HEK293 (cell line): ENCODE measurements at regions not wholly inside any gene's neighbourhood (a gene's known extent, or its start where the extent isn't known, plus 50 kb on each side); places are given as distances from the start of the nearest gene placed in this dataset.

ENCODE experiments used
- CTCF ChIA-PET: fragments of 350-600 bp; formaldehyde crosslinking; extraction: SDS; loops from one replicate; lab custom pipeline; 2021; ENCODE audit warnings: antibody characterized with exemption; lab: Yijun Ruan, JAX
- POLR2A ChIA-PET: fragments of 300-600 bp; formaldehyde crosslinking; extraction: SDS; loops from one replicate; lab custom pipeline; 2020; ENCODE audit warnings: antibody characterized with exemption, inconsistent platforms; lab: Yijun Ruan, JAX
- H3K27ac ChIP-seq: fragments of 200-500 bp; sonication (Bioruptor generic); 2 replicates; pipeline ENCODE4 v1.5.1; 2014; ENCODE audit warnings: low read depth, low read length, control low read depth, inconsistent platforms; ENCODE audit errors: extremely low read depth
- H3K36me3 ChIP-seq, 2 experiments: fragments of 200-500 bp in 1 of 2; sonication (Bioruptor generic) in 1 of 2; 1 replicate in 1 of 2; 2 replicates in 1 of 2; pipeline ENCODE4 v1.5.1; 2014 to 2017; ENCODE audit warnings: inconsistent platforms in 2 of 2, low read length in 2 of 2; ENCODE audit not compliant: control insufficient read depth in 2 of 2, insufficient read depth in 1 of 2
- H3K4me1 ChIP-seq: fragments of 200-500 bp; sonication (Bioruptor generic); 2 replicates; pipeline ENCODE4 v1.5.1; 2014; ENCODE audit warnings: mild to moderate bottlenecking, low read length, inconsistent platforms; ENCODE audit not compliant: control insufficient read depth, insufficient read depth
- H3K4me3 ChIP-seq: 2 replicates; pipeline ENCODE4 v1.5.1; 2011; ENCODE audit warnings: low read depth, mild to moderate bottlenecking, control low read depth, low read length, moderate library complexity
- H3K9me3 ChIP-seq: fragments of 200-500 bp; sonication (Bioruptor generic); 2 replicates; pipeline ENCODE4 v1.5.1; 2014; ENCODE audit warnings: low read depth, low read length, inconsistent platforms; ENCODE audit not compliant: control insufficient read depth, insufficient read depth
- BCL6B ChIP-seq: fragments of 450-650 bp; formaldehyde crosslinking; IDR thresholded peaks from 2 replicates; pipeline ENCODE4 v1.5.1; 2017; ENCODE audit warnings: missing biosample characterization, missing genetic modification characterization
- KLF16 ChIP-seq: fragments of 450-650 bp; formaldehyde crosslinking; IDR thresholded peaks from 2 replicates; pipeline ENCODE4 v1.5.1; 2017; ENCODE audit warnings: missing biosample characterization, missing genetic modification characterization
- PRDM4 ChIP-seq: fragments of 450-650 bp; formaldehyde crosslinking; IDR thresholded peaks from 2 replicates; pipeline ENCODE4 v1.5.1; 2017; ENCODE audit warnings: missing biosample characterization, missing genetic modification characterization
- YY2 ChIP-seq: fragments of 450-650 bp; formaldehyde crosslinking; IDR thresholded peaks from 2 replicates; pipeline ENCODE4 v1.5.1; 2016; ENCODE audit warnings: missing biosample characterization, missing genetic modification characterization
- ZBTB17 ChIP-seq: fragments of 450-650 bp; formaldehyde crosslinking; IDR thresholded peaks from 2 replicates; pipeline ENCODE4 v1.5.1; 2016; ENCODE audit warnings: missing biosample characterization, missing genetic modification characterization
- ZBTB26 ChIP-seq: fragments of 450-650 bp; formaldehyde crosslinking; optimal IDR thresholded peaks from 2 replicates; pipeline ENCODE3; 2016; ENCODE audit warnings: missing biosample characterization, mild to moderate bottlenecking, missing genetic modification characterization
- ZNF155 ChIP-seq: fragments of 450-650 bp; formaldehyde crosslinking; IDR thresholded peaks from 2 replicates; pipeline ENCODE4 v1.5.1; 2016; ENCODE audit warnings: missing biosample characterization, missing genetic modification characterization
- ZNF311 ChIP-seq: fragments of 450-650 bp; formaldehyde crosslinking; IDR thresholded peaks from 2 replicates; pipeline ENCODE4 v1.5.1; 2017; ENCODE audit warnings: missing biosample characterization, missing genetic modification characterization, borderline replicate concordance
- ZNF394 ChIP-seq: fragments of 450-650 bp; formaldehyde crosslinking; IDR thresholded peaks from 2 replicates; pipeline ENCODE4 v1.5.1; 2016; ENCODE audit warnings: missing biosample characterization, missing genetic modification characterization, mild to moderate bottlenecking, moderate library complexity, borderline replicate concordance
- ZNF404 ChIP-seq: fragments of 450-650 bp; formaldehyde crosslinking; IDR thresholded peaks from 2 replicates; pipeline ENCODE4 v1.5.1; 2017; ENCODE audit warnings: missing biosample characterization, missing genetic modification characterization
- ZNF426 ChIP-seq: fragments of 450-650 bp; formaldehyde crosslinking; IDR thresholded peaks from 2 replicates; pipeline ENCODE4 v1.5.1; 2017; ENCODE audit warnings: missing biosample characterization, missing genetic modification characterization, mild to moderate bottlenecking, inconsistent platforms, moderate library complexity
- ZNF488 ChIP-seq: fragments of 450-650 bp; formaldehyde crosslinking; IDR thresholded peaks from 2 replicates; pipeline ENCODE4 v1.5.1; 2016; ENCODE audit warnings: missing biosample characterization, missing genetic modification characterization
- ZNF658 ChIP-seq: fragments of 450-650 bp; formaldehyde crosslinking; IDR thresholded peaks from 2 replicates; pipeline ENCODE4; 2016; ENCODE audit warnings: missing biosample characterization, missing genetic modification characterization
- ZNF670 ChIP-seq: fragments of 450-650 bp; formaldehyde crosslinking; IDR thresholded peaks from 2 replicates; pipeline ENCODE4 v1.5.1; 2016; ENCODE audit warnings: missing biosample characterization, missing genetic modification characterization, low read depth
- ZNF677 ChIP-seq: fragments of 450-650 bp; IDR thresholded peaks from 2 replicates; pipeline ENCODE4 v1.5.0; 2018; ENCODE audit warnings: missing biosample characterization, mild to moderate bottlenecking, missing genetic modification characterization, moderate library complexity
- ZNF701 ChIP-seq: fragments of 450-650 bp; formaldehyde crosslinking; IDR thresholded peaks from 2 replicates; pipeline ENCODE4 v1.5.1; 2016; ENCODE audit warnings: missing biosample characterization, missing genetic modification characterization
- ZNF843 ChIP-seq: fragments of 450-650 bp; formaldehyde crosslinking; IDR thresholded peaks from 2 replicates; pipeline ENCODE4 v1.5.1; 2016; ENCODE audit warnings: missing biosample characterization, missing genetic modification characterization

- H3K9me3 ChIP-seq, result no peaks in the 10 kb centered on the region
- no peak for TF ChIP-seq ZBTB17 (tag by site-specific recombination)
- peak; percentile 47; the same call in 1 of the 2 replicates for TF ChIP-seq PRDM4 (tag by site-specific recombination)
- ChIA-PET CTCF (no interaction called here), POLR2A (no interaction called here)
- no peaks in the 10 kb centered on the region for H3K4me1 ChIP-seq
- H3K4me3 ChIP-seq, result no peak overlapping the region
- H3K27ac ChIP-seq, result no peak overlapping the region
- no peaks in the 10 kb centered on the region for H3K36me3 ChIP-seq
Observed at GRCh38 chr2:136051001-136051724, 65.7 kb upstream of the DARS1 start.

- POLR2A ChIA-PET, result no interaction called here
- H3K27ac ChIP-seq, result no peak overlapping the region
- no peaks in the 10 kb centered on the region for H3K36me3 ChIP-seq
- H3K4me3 ChIP-seq, result no peak overlapping the region
- CTCF ChIA-PET, result interaction anchor here (0.6 kb wide), 1 partner anchor 60 kb away, joined by 3 read pairs; no protein-coding TSS in a partner anchor
- TF ChIP-seq ZNF426 (no peak), ZNF155 (no peak), ZNF843 (tag by site-specific recombination) (no peak), YY2 (tag by site-specific recombination) (no peak), ZNF677 (tag by site-specific recombination) (no peak)
- H3K9me3 ChIP-seq, result no peaks in the 10 kb centered on the region
- no peaks in the 10 kb centered on the region for H3K4me1 ChIP-seq
Observed at GRCh38 chr2:136049991-136050920, 64.8 kb upstream of the DARS1 start.

GRCh38 chr2:136049011-136049742, 63.8 kb upstream of the DARS1 start:
- Histone ChIP-seq H3K27ac (no peak overlapping the region), H3K9me3 (no peaks in the 10 kb centered on the region), H3K4me1 (no peaks in the 10 kb centered on the region), H3K4me3 (no peak overlapping the region), H3K36me3 (no peaks in the 10 kb centered on the region)
- ChIA-PET POLR2A (no interaction called here), CTCF (no interaction called here)
- TF ChIP-seq ZNF488, result no peak

GRCh38 chr2:136045835-136046570, 60.6 kb upstream of the DARS1 start:
- no peak overlapping the region for H3K4me3 ChIP-seq
- H3K27ac ChIP-seq, result no peak overlapping the region
- H3K36me3 ChIP-seq, result no peaks in the 10 kb centered on the region
- H3K4me1 ChIP-seq, result no peaks in the 10 kb centered on the region
- POLR2A ChIA-PET, result no interaction called here
- CTCF ChIA-PET, result interaction anchor here (0.5 to 0.6 kb wide), 2 partner anchors 18 to 22 kb away, joined by 3 to 5 read pairs; no protein-coding TSS in a partner anchor
- H3K9me3 ChIP-seq, result no peaks in the 10 kb centered on the region
- TF ChIP-seq ZNF843 (tag by site-specific recombination) (no peak), ZNF701 (tag by site-specific recombination) (no peak), ZNF658 (tag by site-specific recombination) (no peak), ZNF394 (no peak), ZNF311 (tag by site-specific recombination) (no peak), ZBTB26 (tag by site-specific recombination) (no peak), KLF16 (tag by site-specific recombination) (no peak), BCL6B (tag by site-specific recombination) (no peak), ZNF404 (tag by site-specific recombination) (no peak), ZNF670 (tag by site-specific recombination) (no peak)
